Esophagus muscularis mucosa (tissue), 4 donors: ENCODE measurements at regions not wholly inside any gene's neighbourhood (a gene's known extent, or its start where the extent isn't known, plus 50 kb on each side); places are given as distances from the start of the nearest gene placed in this dataset.

Experiments
- CTCF ChIP-seq, 3 experiments: fragments of 200-600 bp in 2 of 3; fragments of 450-650 bp in 1 of 3; sonication (generic) in 2 of 3; IDR thresholded peaks; one replicate each; pipeline ENCODE4 v1.5.1; 2017 to 2019; ENCODE audit warnings: antibody characterized with exemption in 3 of 3, mild to moderate bottlenecking in 2 of 3, moderate library complexity in 1 of 3
- EP300 ChIP-seq: sonication (generic); formaldehyde crosslinking; IDR thresholded peaks from one replicate; pipeline ENCODE4 v1.6.1; 2017; ENCODE audit warnings: antibody characterized with exemption
- POLR2A ChIP-seq: fragments of 450-650 bp; IDR thresholded peaks from one replicate; pipeline ENCODE4 v1.6.1; 2017; ENCODE audit warnings: antibody characterized with exemption, moderate library complexity, mild to moderate bottlenecking, low read depth
- POLR2AphosphoS5 ChIP-seq, 2 donors: sonication (generic); formaldehyde crosslinking; IDR thresholded peaks; one replicate each; pipeline ENCODE4 v1.6.1; 2017; ENCODE audit warnings: antibody characterized with exemption in 2 of 2

DNA sequence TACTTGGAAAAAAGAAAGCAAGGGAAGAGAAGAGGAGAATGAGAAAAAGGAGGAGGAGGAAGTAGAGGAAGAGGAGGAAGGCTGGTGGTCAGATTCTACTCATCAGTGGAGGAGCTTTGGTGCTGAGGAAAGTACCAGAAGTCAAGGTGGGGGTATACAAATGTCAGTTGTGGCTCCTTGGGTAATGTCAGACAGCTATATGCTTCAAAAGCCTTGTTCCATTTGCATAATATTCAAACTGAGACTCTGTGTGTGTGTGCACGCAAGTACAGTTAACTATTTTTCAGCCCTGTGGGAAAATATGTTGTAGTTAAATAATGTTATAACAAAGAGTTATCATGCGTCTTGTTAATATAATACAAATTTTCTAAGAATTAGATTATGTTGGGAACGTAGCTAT lies 609.7 kb downstream of the PDCD6IP start:
- TF ChIP-seq POLR2AphosphoS5 (IDR thresholded peaks at IDR 0.05) (no peak), CTCF (IDR thresholded peaks at IDR 0.05) (no peak), POLR2A (no peak), EP300 (no peak)
